ENCODE measurements at regions not wholly inside any gene's neighbourhood (a gene's known extent, or its start where the extent isn't known, plus 50 kb on each side); places are given as distances from the start of the nearest gene placed in this dataset.

DNA sequence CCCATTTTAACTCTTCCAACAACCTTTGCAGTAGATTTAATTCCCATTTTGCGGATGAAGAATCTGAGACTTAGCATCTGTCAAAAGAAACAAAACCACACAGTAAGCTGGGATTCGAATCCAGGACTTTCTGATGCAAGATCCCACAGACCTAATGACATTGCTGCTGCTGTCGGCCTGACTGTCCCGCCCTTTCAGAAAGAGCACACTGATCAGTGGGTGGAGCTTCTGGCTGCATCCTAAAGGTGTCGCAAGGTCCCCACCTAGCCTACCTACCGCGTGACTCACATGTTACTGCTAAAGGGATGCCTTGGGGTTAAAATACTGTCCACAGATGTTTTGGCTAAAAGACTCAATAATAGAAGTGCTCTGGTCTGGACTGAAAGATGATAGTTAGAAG, 134.7 kb downstream of the EMX2 start:
- no peak overlapping the region for H3K4me3 ChIP-seq (ENCODE audit: low read depth, low read length, poor library complexity, severe bottlenecking)
- POLR2A ChIA-PET = no interaction called here
- no peak overlapping the region for H3K4me2 ChIP-seq (ENCODE audit: low read length)

DNA sequence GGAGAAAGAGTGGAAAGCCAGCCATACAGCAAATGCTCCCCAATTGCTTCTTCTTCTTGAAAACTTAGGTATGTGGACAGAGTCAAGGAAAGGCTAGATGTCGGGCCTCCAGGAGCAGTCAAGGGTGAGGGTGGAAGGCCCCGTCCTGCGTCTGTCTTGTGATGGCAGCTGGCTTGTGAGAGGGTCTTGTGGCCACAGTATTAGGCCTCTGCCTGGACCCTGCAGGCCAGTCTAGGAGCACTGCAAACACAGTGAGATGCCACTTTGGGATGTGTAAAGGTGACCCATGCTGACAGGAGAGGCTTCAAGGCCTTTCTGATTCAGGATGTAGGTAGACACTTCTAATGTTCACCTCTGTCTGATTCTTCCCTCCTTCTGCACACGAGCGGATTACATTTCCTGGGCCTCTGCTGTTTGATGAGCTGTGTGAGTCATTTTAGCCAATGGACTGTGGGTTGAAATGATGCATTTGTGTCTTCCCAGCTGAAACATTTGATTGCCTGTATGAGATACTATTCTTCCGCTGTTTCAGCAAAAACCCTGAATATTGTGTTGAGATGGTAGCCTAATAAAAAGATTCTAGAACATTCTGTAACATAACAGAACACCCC, 135.4 kb downstream of the EMX2 start:
- ChIA-PET POLR2A (no interaction called here), CTCF (ENCODE audit: unreplicated experiment) (no interaction called here)
- BruUV-seq (replicated peaks) = no TSS peak
- DNase-seq (ENCODE audit: low spot score) = no peak
- H3K36me3 ChIP-seq (ENCODE audit: insufficient read depth, low read length) = no peaks in the 10 kb centered on the region
- intact Hi-C loops (cut with micrococcal nuclease; ENCODE audit: unreplicated experiment) = no loop called here
- no peaks in the 10 kb centered on the region for H3K9me2 ChIP-seq (ENCODE audit: insufficient read depth, low read length)
- no peaks in the 10 kb centered on the region for H3K4me1 ChIP-seq (ENCODE audit: insufficient read depth, low read length, poor library complexity, severe bottlenecking)
- H3K9me3 ChIP-seq (ENCODE audit: low read length) = no peaks in the 10 kb centered on the region
- H2AFZ ChIP-seq (ENCODE audit: low read length) = no peak overlapping the region
- H4K20me1 ChIP-seq (ENCODE audit: insufficient read depth, low read length) = no peaks in the 10 kb centered on the region
- TF ChIP-seq EZH2phosphoT487 (IDR thresholded peaks at IDR 0.05; ENCODE audit: borderline replicate concordance, low read depth, low read length) = no peak
- TF ChIP-seq, protein P1, sequence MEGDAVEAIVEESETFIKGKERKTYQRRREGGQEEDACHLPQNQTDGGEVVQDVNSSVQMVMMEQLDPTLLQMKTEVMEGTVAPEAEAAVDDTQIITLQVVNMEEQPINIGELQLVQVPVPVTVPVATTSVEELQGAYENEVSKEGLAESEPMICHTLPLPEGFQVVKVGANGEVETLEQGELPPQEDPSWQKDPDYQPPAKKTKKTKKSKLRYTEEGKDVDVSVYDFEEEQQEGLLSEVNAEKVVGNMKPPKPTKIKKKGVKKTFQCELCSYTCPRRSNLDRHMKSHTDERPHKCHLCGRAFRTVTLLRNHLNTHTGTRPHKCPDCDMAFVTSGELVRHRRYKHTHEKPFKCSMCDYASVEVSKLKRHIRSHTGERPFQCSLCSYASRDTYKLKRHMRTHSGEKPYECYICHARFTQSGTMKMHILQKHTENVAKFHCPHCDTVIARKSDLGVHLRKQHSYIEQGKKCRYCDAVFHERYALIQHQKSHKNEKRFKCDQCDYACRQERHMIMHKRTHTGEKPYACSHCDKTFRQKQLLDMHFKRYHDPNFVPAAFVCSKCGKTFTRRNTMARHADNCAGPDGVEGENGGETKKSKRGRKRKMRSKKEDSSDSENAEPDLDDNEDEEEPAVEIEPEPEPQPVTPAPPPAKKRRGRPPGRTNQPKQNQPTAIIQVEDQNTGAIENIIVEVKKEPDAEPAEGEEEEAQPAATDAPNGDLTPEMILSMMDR (conservative IDR thresholded peaks at IDR 0.05; ENCODE audit: low read length) = no peak
- H3K4me3 ChIP-seq (ENCODE audit: low read depth, low read length, poor library complexity, severe bottlenecking) = no peak overlapping the region
- no peak overlapping the region for H3K4me2 ChIP-seq (ENCODE audit: low read length)
- no peak overlapping the region for H3K27ac ChIP-seq (ENCODE audit: low read depth, low read length, poor library complexity, severe bottlenecking)
- H3K79me2 ChIP-seq (ENCODE audit: insufficient read depth, low read depth, low read length) = no peaks in the 10 kb centered on the region

More for the DNA sequence above, 134.7 kb downstream of the EMX2 start:
- TF ChIP-seq EZH2phosphoT487 (IDR thresholded peaks at IDR 0.05; ENCODE audit: borderline replicate concordance, low read depth, low read length) = no peak
- TF ChIP-seq, protein P1 (conservative IDR thresholded peaks at IDR 0.05; ENCODE audit: low read length) = no peak
- no peak for DNase-seq (ENCODE audit: low spot score)
- no peaks in the 10 kb centered on the region for H3K9me2 ChIP-seq (ENCODE audit: insufficient read depth, low read length)
- no peak overlapping the region for H3K27ac ChIP-seq (ENCODE audit: low read depth, low read length, poor library complexity, severe bottlenecking)
- CTCF ChIA-PET (ENCODE audit: unreplicated experiment) = no interaction called here
- H3K9me3 ChIP-seq (ENCODE audit: low read length) = no peaks in the 10 kb centered on the region
- no peaks in the 10 kb centered on the region for H3K79me2 ChIP-seq (ENCODE audit: insufficient read depth, low read depth, low read length)
- BruUV-seq (replicated peaks) = no TSS peak
- H2AFZ ChIP-seq (ENCODE audit: low read length) = no peak overlapping the region
- intact Hi-C loops (cut with micrococcal nuclease; ENCODE audit: unreplicated experiment) = no loop called here
- no peaks in the 10 kb centered on the region for H4K20me1 ChIP-seq (ENCODE audit: insufficient read depth, low read length)
- H3K36me3 ChIP-seq (ENCODE audit: insufficient read depth, low read length) = no peaks in the 10 kb centered on the region
- H3K4me1 ChIP-seq (ENCODE audit: insufficient read depth, low read length, poor library complexity, severe bottlenecking) = no peaks in the 10 kb centered on the region

DNA sequence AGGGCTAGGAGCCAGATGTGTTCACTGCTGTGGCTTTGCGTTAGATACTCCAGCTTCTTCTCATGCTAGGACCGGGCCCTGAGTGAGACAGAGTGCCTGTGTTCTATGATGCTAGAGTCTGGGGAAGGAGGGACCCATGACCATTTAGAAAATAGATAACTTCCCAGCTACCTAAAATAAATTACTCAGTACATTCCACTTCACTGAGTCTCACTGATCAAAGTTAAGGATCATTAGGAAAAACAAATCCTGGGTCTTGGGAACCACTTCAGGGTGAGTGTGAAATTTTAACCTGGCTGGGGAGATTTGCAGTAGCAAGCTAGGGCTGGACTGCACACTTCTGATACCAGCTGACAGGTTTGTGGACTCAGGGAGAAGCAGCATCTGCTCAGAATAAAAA, 138.1 kb downstream of the EMX2 start:
- intact Hi-C loops (cut with micrococcal nuclease; ENCODE audit: unreplicated experiment) = no loop called here
- CTCF ChIA-PET (ENCODE audit: unreplicated experiment) = no interaction called here
- TF ChIP-seq EZH2phosphoT487 (IDR thresholded peaks at IDR 0.05; ENCODE audit: borderline replicate concordance, low read depth, low read length) = no peak
- Histone ChIP-seq H3K4me3 (ENCODE audit: low read depth, low read length, poor library complexity, severe bottlenecking) (no peak overlapping the region), H3K27ac (ENCODE audit: low read depth, low read length, poor library complexity, severe bottlenecking) (no peak overlapping the region), H3K36me3 (ENCODE audit: insufficient read depth, low read length) (no peaks in the 10 kb centered on the region), H3K4me2 (ENCODE audit: low read length) (no peak overlapping the region), H3K4me1 (ENCODE audit: insufficient read depth, low read length, poor library complexity, severe bottlenecking) (no peaks in the 10 kb centered on the region), H3K9me2 (ENCODE audit: insufficient read depth, low read length) (no peaks in the 10 kb centered on the region), H3K79me2 (ENCODE audit: insufficient read depth, low read depth, low read length) (no peaks in the 10 kb centered on the region), H2AFZ (ENCODE audit: low read length) (no peak overlapping the region), H4K20me1 (ENCODE audit: insufficient read depth, low read length) (no peaks in the 10 kb centered on the region), H3K9me3 (ENCODE audit: low read length) (no peaks in the 10 kb centered on the region)
- POLR2A ChIA-PET = interaction anchor here (1.0 kb wide), 1 partner anchor 12 kb away, joined by 3 read pairs; no protein-coding TSS in a partner anchor
- BruUV-seq (replicated peaks) = no TSS peak
- no peak for DNase-seq (ENCODE audit: low spot score)
